ENCODE measurements at regions not wholly inside any gene's neighbourhood (a gene's known extent, or its start where the extent isn't known, plus 50 kb on each side); places are given as distances from the start of the nearest gene placed in this dataset.

DNA sequence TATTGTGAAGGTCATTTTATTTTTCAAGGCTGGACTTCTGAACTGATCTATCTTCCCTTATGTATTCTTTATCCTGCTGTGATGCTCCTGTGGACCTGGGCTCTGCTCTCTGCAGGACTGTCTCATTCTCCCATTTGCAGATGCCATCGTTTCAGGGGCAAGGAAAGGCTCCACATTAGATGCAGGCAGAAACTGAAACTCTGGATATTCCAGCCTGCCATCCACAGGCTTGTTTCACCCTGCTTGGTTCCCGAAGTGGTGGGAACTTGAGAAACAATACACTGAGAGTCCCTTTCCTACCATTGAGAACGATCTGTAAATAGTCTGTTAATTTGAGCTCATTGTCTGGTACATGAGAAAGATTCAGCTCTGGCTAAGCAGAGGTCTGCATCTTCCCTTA lies 197.5 kb upstream of the MAN1A1 start:
- 78 to 90% (median 88%) methylated on average over 3 of the region's 3 CpGs for WGBS, 5 donors
- H3K4me1 ChIP-seq, result no peaks in the 10 kb centered on the region
- DNase-seq, result no peak
- H3K4me3 ChIP-seq, result no peak overlapping the region
- intact Hi-C loops (cut with DNase I; ENCODE audit: low total_unique reads), result no loop called here
- TF ChIP-seq CTCF (IDR thresholded peaks at IDR 0.05 in 8 of 11, conservative IDR thresholded peaks at IDR 0.05 in 3 of 11) (no peak), POLR2AphosphoS5 (IDR thresholded peaks at IDR 0.05) (no peak), POLR2A (IDR thresholded peaks at IDR 0.05) (no peak)
- no peaks in the 10 kb centered on the region for H3K9me3 ChIP-seq
- no peaks in the 10 kb centered on the region for H3K27me3 ChIP-seq (replicated peaks in 1 of 7)
- H3K36me3 ChIP-seq, result no peaks in the 10 kb centered on the region
- H3K27ac ChIP-seq, result no peak overlapping the region

- Histone ChIP-seq H3K4me3 (no peak overlapping the region), H3K4me1 (no peaks in the 10 kb centered on the region), H3K36me3 (no peaks in the 10 kb centered on the region), H3K27me3 (replicated peaks in 1 of 7) (no peaks in the 10 kb centered on the region), H3K9me3 (no peaks in the 10 kb centered on the region), H3K27ac (no peak overlapping the region)
- no peak for DNase-seq
- TF ChIP-seq POLR2AphosphoS5 (IDR thresholded peaks at IDR 0.05), result no peak
- no peak for TF ChIP-seq CTCF (IDR thresholded peaks at IDR 0.05 in 8 of 11, conservative IDR thresholded peaks at IDR 0.05 in 3 of 11)
- no peak for TF ChIP-seq POLR2A (IDR thresholded peaks at IDR 0.05)
- WGBS, 5 donors, result 96 to 100% (median 100%) methylated on average over 1 of the region's 1 CpG
- intact Hi-C loops (cut with DNase I; ENCODE audit: low total_unique reads), result no loop called here
These were observed 195.7 kb upstream of the MAN1A1 start for GRCh38 chr6:119545245-119545644.

GRCh38 chr6:119544325-119545175 lies 195.0 kb upstream of the MAN1A1 start:
- Histone ChIP-seq H3K27ac (no peak overlapping the region), H3K4me3 (no peak overlapping the region), H3K27me3 (replicated peaks in 1 of 7) (no peaks in the 10 kb centered on the region), H3K9me3 (no peaks in the 10 kb centered on the region), H3K4me1 (no peaks in the 10 kb centered on the region), H3K36me3 (no peaks in the 10 kb centered on the region)
- intact Hi-C loops (cut with DNase I; ENCODE audit: low total_unique reads), result no loop called here
- no peak for DNase-seq
- no peak for TF ChIP-seq CTCF (IDR thresholded peaks at IDR 0.05 in 8 of 11, conservative IDR thresholded peaks at IDR 0.05 in 3 of 11)
- TF ChIP-seq POLR2AphosphoS5 (IDR thresholded peaks at IDR 0.05), result no peak
- no peak for TF ChIP-seq POLR2A (IDR thresholded peaks at IDR 0.05)
- WGBS, 5 donors, result 85 to 94% (median 89%) methylated on average over 4 of the region's 4 CpGs

DNA sequence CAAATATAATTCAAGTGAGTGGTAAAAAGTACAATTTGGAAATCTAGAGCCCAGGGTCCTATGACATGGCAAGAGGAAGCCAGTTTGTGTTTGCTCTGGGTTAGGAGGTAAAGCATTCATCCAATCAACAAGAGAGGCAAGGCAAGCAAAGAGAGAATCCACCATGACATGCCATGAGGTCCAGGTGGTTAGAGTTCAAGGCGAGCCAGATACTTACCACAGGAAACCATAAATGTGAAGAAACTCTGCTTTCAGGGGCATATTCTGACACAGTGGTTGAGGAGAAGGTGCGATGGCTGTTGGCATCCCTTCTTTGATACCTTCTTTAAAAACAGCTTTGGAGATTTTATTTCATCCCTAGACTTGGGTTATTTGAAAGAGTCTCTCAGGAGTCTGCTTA lies 193.8 kb upstream of the MAN1A1 start:
- H3K4me3 ChIP-seq, result no peak overlapping the region
- no peaks in the 10 kb centered on the region for H3K4me1 ChIP-seq
- intact Hi-C loops (cut with DNase I; ENCODE audit: low total_unique reads), result no loop called here
- no peak overlapping the region for H3K27ac ChIP-seq
- H3K9me3 ChIP-seq, result no peaks in the 10 kb centered on the region
- TF ChIP-seq CTCF (IDR thresholded peaks at IDR 0.05 in 8 of 11, conservative IDR thresholded peaks at IDR 0.05 in 3 of 11), result no peak
- TF ChIP-seq POLR2A (IDR thresholded peaks at IDR 0.05), result no peak
- no peak for TF ChIP-seq POLR2AphosphoS5 (IDR thresholded peaks at IDR 0.05)
- no peaks in the 10 kb centered on the region for H3K27me3 ChIP-seq (replicated peaks in 1 of 7)
- DNase-seq, result no peak
- WGBS, 5 donors, result 43 to 71% (median 53%) methylated on average over 2 of the region's 2 CpGs
- no peaks in the 10 kb centered on the region for H3K36me3 ChIP-seq

All from spleen (tissue), 11 donors.